ENCODE measurements at regions not wholly inside any gene's neighbourhood (a gene's known extent, or its start where the extent isn't known, plus 50 kb on each side); places are given as distances from the start of the nearest gene placed in this dataset.

- DNase-seq (ENCODE audit: low read depth, low spot score) = no peak
Observed at GRCh38 chr6:110538416-110539160, 62.2 kb upstream of the SLC22A16 start.

GRCh38 chr6:110537208-110538123, 61.1 kb upstream of the SLC22A16 start:
- DNase-seq (ENCODE audit: low read depth, low spot score) = no peak

- no peak for DNase-seq (ENCODE audit: low read depth, low spot score)
Observed at GRCh38 chr6:110534731-110535492, 58.5 kb upstream of the SLC22A16 start.

- DNase-seq (ENCODE audit: low read depth, low spot score) = no peak
Observed at GRCh38 chr6:110532431-110532830, 56.0 kb upstream of the SLC22A16 start.

- no peak for DNase-seq (ENCODE audit: low read depth, low spot score)
Observed at GRCh38 chr6:110530671-110531070, 54.3 kb upstream of the SLC22A16 start.

- DNase-seq (ENCODE audit: low read depth, low spot score) = no peak
Observed at GRCh38 chr6:110529907-110530306, 53.5 kb upstream of the SLC22A16 start.

GRCh38 chr6:110529355-110529754, 52.9 kb upstream of the SLC22A16 start:
- no peak for DNase-seq (ENCODE audit: low read depth, low spot score)

GRCh38 chr6:110528930-110529325, 52.5 kb upstream of the SLC22A16 start:
- no peak for DNase-seq (ENCODE audit: low read depth, low spot score)

- peak; percentile 9 for DNase-seq (ENCODE audit: low read depth, low spot score)
Observed at GRCh38 chr6:110528101-110528929, 51.9 kb upstream of the SLC22A16 start.

GRCh38 chr6:110527516-110527915, 51.1 kb upstream of the SLC22A16 start:
- DNase-seq (ENCODE audit: low read depth, low spot score) = no peak

- no peak for DNase-seq (ENCODE audit: low read depth, low spot score)
Observed at GRCh38 chr6:110526726-110527125, 50.3 kb upstream of the SLC22A16 start.

Data from activated naive CD8-positive, alpha-beta T cell treated with anti-CD3 and anti-CD28 coated beads, Interleukin-2, amount 50 U/mL, for 16 hours (primary cell).